NCI-H69 (cell line): ENCODE measurements at regions not wholly inside any gene's neighbourhood (a gene's known extent, or its start where the extent isn't known, plus 50 kb on each side); places are given as distances from the start of the nearest gene placed in this dataset.

Experiments
- DNase-seq: peaks from one replicate; lab custom pipeline; 2025; lab: John Stamatoyannopoulos, UW

DNA sequence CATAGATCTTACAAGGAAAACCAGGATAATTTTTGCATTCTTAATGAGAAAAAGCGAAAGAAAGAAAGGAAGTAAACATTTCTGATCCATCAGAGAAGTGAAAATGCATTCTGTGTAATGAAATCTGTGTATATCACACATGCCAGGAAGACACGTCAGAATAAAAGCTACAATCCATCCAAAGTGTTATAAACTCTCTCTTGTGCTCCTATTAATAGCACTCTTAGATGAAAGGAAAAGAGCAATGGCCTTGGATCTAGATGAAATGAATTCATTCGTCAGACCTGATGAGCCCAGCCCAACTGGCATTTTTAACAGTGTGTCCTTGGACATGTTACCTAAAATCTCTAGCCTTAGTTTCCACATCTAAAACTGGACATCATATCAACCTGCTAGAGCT, 885.5 kb downstream of the CDH11 start:
- no peak for DNase-seq

DNA sequence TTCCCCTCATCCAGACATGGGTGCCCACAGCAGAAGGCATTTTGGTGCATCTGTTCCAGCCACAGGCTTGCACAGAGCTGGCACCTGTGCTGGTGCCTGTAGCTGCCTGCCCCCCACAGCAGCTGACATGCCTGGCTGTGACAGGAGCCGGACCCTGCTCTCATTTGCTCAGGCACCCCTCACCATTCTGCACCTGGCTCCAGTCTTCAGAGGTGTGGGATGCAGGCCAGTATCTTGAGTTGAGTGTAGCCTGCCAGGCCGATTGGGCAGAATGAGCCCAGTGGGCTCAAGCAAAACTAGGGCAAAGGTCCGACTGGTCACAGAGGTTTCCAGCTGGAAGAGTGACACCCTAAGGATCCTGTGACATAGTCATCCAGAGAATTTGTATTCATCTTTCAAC, 887.7 kb downstream of the CDH11 start:
- no peak for DNase-seq

DNA sequence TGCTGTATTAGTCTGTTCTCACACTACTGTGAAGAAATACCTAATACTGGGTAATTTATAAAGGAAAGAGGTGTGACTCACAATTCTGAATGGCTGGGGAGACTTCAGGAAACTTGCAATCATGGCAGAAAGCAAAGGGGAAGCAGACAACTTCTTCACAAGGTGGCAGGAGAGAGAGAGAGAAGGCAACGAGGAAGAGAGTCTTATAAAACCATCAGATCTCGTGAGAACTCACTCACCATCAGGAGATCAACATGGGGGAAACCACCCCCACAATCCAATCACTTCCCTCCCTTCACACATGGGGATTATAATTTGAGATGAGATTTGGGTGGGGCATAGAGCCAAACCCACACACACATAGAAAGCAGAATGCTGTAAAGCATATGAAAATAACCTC, 896.2 kb downstream of the CDH11 start:
- no peak for DNase-seq

DNA sequence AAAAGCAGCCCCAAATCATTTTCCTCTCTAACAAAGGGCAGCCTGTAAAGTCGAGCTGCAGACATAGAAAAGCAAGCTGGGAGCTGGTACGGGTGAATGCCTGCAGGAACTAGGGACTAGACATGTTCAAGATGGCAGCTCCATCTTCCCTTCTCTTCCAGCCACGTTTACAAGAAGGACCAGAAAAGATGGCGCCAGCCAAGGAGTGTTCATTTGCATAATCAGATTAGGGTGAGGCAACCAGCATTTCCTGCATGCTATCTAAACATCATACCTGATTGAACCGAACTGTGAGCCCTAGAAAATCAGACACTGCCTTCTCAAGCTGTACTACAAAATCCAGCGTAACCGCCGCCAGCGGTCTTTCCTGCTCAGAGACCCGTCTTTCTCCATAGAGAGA, 896.8 kb downstream of the CDH11 start:
- DNase-seq, result no peak

DNA sequence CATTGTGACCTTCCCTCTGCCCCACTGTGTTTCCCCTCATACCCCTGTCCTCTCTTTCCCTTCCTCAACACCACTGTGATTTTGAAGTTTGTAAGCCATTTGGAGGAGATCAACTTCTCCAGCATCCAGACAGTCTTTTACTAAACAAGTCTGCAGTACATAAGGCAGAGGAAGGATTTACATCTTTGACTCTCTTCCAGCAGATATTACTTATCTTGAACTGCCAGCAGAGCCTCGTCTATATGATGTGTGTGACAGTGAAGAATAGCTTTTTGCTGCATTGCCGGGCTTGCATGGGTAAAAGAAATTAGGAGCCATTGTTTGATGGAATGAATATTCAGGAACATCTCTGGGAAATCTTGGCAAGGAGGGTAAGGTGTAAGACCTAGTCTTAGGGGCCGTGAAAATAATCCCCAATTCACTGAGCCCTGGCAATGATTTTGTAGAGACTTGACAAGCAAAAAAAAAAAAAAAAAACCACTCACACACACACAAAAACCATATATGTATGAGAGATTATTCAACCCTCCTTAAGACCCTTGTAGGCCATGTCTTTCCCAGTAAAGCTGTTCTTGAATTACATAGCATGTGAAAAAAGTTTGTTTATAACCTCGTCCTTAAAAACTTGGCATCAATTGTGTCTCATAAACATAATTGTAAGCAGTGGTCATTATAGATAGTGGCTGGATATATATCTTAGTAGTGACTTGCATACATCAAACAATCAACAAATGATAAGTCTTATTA, 903.9 kb downstream of the CDH11 start:
- no peak for DNase-seq

DNA sequence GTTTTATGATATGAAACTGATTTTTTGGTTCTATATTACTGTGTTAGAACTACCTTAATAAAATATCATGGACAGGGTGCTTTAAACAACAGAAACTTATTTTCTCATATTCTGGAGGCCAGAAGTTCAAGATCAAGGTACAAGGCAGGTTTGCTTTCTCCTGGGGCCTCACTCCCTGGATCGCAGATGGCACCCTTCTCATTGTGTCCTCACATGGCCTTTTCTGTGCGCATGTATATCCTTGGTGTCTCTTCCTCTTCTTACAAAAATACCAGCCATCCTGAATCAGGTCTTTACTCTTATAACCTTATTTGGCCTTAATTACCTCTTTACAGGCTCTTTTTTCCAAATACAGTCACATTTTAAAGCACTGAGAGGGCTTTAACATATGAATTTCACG, 906.1 kb downstream of the CDH11 start:
- DNase-seq, result no peak

DNA sequence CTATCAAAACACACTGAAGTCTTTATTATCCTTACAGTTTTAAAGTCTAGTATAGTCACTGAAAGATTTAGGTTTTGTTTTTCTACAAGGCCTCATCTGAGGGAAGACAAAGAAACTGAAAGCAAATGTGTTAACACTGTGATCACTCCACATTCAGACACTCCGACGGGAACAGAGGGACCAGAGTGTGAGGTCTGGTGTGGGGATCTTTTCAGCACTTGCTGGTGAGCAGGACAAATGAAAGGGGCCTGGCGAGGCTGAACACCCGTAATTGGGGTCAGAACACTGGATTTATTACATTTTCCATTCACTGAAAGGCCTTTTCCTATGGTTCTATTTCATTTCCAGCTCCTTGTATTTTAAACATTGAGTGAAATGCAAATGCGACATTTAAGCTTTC, 910.5 kb downstream of the CDH11 start:
- no peak for DNase-seq

DNA sequence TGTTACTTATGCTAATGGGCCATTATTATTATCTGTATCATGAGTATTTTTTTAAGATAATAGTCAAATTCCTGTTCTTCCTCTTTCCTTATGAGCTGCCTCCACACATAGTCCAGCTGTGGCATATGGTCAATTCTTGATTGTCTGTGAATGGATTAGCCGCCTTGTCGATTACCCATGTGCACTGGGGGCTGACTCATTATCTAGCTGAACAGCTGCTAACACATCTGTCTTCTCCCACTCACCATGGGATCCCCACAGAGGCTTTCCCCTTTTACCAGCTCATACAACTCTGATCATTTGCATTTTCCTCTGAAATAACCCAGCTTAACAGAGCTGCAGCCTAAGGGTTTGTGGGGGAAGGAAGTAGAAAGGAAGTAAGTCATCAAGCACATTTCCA, 915.0 kb downstream of the CDH11 start:
- DNase-seq, result peak; percentile 25

DNA sequence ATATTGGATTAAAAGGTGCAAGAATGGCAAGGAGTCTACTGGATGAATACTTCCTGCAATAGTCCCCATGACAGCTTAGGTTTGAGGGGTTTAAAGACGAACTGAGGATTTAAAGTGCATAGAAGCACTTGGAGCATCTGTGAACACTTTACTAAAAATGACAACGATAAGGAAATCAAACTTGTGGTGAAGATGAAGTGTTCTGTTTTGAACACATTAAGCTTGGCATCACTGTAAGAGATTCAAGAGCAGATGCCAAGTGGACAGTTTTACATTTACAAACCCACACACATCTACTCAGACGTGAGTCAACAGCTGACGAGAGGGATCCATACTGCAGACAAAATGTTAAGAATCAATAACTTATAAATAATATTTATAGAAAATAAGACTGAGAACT, 918.7 kb downstream of the CDH11 start:
- no peak for DNase-seq

DNA sequence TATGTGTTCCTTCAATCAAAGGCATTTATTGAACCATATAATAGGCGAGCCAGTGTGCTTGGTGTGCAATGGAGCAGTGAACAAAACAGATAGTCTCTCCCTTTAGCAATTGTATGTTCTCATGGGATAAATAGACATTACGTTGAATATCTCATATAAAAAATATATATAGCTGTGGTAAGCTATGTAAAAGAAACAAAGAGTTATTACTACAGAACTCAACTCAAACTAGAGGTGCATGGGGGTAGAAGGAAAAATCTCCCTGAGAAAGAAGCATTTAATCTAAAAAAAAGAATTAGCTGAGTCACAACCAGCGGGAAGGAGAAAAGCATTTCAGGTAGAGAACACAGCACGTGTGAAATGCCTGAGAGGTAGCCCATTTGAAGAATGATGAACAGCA, 919.3 kb downstream of the CDH11 start:
- no peak for DNase-seq

DNA sequence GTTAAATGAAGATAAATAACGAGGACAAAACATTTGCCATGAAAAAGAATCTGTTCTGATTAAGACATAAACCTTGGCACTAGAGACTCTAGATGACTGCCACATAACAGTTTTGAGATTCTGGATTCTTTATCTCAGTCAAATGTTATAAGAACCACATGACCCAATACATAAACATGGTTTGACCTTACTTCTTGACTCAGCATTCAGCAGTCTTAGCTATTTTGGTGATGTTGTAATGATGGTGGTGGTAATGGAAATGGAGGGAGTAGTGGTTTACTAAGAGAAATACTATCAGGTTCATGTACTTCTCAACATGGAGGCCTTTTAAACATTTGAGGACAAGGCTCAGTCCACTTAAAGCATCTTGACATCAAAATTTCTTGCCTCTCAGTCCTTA, 925.4 kb downstream of the CDH11 start:
- DNase-seq, result peak; percentile 57

DNA sequence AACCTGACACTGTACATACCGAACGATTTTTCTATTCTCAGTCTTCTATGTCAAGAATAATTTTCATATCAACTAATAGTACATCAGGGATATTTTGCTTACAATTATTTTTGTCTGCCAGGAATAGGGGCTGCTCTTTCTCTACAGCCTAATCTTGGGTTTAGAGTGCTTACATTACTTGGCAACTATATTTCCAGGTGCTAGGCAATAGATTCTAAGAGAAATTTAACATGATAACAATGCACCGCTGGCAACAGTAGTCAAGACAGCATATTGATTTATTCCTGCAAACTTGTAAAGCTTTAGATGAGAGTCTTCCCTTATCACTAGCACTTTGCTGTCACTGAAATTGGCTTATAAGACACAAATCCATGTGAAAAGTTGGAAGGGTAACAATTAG, 935.9 kb downstream of the CDH11 start:
- no peak for DNase-seq

DNA sequence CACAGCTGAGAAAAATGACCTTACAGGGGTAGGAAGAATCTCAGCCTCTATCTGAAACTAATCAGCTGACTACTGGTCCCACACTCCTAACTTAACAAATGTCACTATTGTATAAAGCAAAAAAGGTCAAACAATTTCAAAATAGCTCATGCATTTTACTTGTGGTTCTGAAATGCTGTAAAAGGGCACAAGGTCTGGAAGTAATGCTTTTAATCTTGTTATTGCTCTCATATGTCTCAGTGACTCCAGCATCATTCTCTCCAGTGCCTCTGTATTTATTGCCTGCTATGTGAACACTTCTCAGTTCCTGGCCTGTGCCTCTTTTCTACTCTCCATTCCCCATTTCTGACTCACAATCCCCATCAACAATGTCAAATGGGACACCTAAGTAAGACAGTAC, 937.7 kb downstream of the CDH11 start:
- no peak for DNase-seq

DNA sequence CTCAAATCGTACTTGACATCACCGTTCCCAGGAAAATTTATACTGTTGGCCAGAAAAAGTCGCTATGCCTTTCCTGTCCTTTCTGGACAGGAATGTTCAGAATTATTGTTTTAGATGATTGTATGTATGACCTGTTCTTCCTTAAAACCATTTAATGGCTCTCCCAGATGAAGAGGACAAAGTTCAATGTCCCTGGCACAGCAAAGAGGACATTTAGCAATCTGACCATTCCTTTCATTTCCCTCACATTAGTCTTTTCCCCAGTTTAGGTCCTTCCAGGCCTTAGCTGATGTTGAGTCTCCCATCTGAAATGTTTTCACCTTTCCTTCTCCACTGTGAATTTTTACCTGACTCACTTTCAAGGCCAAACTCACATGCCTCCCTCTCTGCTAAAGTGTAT, 938.9 kb downstream of the CDH11 start:
- no peak for DNase-seq

DNA sequence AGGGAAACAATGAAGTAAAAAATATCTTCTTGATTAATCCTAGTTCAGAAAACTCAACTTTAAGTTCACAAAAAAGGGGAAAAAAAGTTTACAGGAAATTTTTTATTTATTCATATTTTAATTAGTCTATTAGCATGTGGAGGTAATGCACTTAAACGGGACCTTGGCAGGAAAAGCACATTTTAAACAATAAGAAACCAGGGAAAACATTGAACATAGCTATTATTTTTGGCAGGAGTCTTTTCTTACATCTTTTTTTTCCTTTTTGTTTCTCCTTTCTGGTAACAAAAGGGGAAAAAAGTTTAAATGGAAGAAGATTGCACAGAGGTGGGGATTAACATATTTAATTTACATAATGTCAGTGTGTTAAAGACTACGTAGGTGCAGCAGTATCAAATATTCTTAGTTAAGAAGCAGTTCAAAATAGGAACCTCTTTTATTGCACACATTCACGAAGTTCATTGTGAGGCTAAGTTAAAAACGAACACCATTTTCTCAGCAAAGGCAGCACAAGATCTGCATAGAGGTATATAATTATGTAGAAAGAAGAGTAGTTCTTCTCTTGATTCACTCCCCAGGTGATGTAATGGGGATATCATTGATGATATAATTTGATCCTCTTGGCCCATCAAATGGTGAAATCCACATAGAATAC, 940.5 kb downstream of the CDH11 start:
- DNase-seq, result no peak

DNA sequence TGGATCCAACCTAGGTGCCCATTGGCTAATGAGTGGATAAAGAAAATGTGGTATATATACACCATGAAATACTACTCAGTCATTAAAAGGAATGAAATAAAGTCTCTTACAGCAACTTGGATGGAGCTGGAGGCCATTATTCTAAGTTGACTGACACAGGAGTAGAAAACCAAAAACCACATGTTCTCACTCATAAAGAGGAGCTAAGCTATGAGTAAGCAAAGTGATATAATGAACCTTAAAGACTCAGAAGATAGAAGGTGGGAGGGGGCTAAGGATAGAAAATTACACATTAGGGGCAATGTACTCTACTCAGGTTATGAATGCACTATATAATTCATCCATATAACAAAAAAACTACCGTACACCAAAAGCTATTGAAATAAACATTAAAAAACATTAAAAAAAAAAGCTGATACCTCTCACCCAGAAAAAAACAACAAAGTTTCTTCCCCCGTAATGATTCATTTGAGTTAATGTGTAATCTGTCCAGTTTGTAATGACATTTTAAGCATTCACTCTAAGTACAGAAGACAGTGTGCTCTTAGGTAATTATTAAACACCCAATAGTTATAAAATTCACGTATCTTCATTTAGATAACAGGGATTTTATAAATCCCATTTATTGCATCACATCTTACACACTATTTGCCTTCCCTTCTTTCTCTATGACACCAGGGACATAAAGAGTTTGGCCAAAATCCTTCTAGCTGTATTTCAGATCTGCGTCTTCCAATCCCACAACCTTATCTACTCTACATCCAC, 941.5 kb downstream of the CDH11 start:
- no peak for DNase-seq

DNA sequence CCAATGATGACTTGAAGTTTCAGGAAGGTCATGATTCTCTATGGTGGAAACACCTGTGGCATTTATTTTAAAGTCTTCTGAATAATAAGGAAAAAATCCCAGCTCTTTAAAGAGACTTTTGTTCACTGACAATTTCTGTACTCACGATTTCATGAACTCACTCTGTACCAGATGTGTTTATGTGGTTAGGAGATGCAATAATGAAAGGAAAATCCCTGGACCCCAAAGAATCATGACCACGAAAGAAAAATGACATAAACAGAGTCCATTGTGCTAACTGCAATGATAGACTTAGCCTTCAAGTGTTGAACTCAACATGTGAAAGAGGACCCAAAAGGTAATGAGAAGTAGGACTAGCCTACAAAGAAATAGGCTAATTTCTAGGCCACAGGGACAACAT, 947.5 kb downstream of the CDH11 start:
- no peak for DNase-seq

DNA sequence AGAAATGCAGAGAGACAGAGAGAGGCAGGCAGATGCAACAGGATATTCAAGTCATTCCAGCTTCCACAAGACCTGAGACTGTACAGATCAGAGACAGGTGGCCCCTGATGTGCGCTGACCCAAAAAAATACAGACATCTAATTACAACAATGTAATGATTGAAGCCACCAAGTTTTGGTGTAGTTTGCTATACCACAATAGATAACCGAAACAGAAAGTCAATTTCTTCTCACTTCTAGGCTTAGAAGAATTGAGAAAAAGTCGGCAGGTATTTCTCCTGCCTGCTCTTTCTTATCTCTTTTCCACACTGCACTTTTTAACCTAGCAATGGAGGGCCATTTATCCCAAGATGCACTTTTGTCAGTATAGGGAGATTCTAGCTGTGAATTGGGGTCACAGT, 949.2 kb downstream of the CDH11 start:
- no peak for DNase-seq

DNA sequence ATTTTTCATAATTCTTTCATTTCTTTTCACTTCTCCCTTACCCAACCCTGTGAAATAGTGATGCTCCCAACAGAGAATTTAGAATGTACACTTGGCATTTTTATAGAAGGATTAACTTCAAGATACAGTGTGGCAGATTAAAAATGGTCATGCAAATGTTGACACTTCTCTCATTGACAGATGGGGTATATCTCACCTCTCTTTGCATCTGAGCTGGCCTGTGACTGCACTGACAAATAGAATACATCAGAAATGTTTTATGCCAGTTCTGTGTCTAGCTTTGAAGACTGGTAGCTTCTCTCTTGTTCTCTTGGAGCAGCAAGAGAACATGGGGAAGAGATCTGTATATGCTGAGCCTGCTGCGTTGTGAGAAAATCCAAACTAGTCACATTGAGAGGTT, 949.6 kb downstream of the CDH11 start:
- peak; percentile 9 for DNase-seq

DNA sequence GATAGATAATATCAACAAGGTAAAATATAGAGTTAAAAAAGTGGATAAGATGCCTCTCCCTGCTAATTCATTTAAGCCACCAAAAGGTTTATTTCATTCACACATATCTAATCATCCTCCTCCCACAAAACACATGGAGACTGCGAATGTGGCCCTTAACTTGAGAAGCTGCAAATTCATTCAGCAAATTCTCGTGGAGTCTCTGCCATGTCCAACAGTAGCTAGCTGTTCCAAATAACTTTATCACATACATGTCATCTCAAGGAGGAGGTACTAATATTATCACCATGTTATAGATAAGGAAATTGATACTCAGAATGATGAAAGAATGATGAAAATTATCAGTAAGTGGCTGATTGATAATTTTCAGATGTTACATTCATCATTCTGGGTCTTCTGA, 950.2 kb downstream of the CDH11 start:
- DNase-seq, result no peak

DNA sequence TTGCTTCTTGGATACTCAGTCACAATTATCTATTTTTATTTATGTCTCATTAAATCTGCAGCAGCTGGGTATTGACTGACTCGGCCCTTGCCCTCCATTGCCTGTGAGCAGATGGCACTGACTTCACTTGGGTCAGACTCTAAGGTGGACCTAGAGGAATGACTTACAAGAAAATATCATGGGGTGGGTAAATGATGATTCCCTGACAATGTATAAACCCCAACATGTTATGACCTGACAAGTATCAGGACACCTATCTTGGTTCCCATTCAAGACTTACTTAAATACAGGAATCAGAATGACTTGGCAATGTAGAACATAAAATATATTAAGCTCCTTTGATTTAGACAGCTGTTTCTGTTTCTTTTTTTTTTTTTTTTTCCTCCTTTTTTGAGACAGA, 953.5 kb downstream of the CDH11 start:
- DNase-seq, result peak; percentile 19

DNA sequence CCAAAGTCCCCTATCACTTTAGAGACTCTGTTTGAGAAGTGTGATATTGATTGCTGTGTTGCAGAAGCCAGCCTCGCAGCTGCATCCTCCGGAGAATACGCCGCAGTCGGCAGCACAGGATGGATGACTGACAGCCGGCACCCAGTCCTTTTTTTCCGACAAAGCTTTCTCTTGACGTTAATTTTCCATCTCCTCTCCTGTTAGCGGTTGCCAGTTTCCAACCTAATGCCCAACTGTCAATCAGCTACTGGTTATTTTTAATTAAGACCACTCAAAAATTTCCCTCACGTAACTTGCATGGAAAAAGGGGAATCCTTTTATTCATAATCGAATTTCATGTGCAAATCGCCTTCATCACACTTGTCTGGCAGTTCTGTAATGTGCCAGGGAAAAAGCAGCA, 953.9 kb downstream of the CDH11 start:
- no peak for DNase-seq

DNA sequence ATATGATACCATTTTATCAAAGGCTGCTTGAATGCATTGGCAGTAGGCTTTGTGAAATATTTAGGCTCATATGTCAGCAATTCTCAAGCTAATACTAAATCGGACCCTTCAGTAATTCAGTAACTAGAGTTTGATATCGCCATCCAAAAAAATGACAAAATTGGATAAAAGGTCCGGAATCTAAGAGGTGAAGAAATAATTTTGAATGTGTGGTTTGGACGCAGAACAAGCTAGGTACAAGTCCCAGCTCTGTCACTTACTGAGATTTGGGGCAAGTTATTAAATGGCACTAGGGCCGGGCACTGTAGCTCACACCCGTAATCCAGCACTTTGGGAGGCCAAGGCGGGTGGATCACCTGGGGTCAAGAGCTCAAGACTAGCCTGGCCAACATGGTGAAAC, 956.5 kb downstream of the CDH11 start:
- DNase-seq, result no peak
